Liver (tissue), 8 donors: ENCODE measurements at regions not wholly inside any gene's neighbourhood (a gene's known extent, or its start where the extent isn't known, plus 50 kb on each side); places are given as distances from the start of the nearest gene placed in this dataset.

Source experiments
- DNase-seq: peaks from one replicate; pipeline ENCODE4 v3.0.0-alpha.2; 2017; ENCODE audit warnings: low spot score
- H3K27ac ChIP-seq, 2 donors: one replicate each; pipeline ENCODE4 v1.7.0; 2013; ENCODE audit warnings: inconsistent platforms in 2 of 2, low read length in 2 of 2, control low read depth in 1 of 2, low read depth in 1 of 2, mild to moderate bottlenecking in 1 of 2
- H3K27me3 ChIP-seq, 4 donors: one replicate each; pipeline versions ENCODE4 v1.6.1 to v1.7.0; 2013; ENCODE audit warnings: low read length in 3 of 4, inconsistent platforms in 1 of 4, mild to moderate bottlenecking in 1 of 4, moderate library complexity in 1 of 4; ENCODE audit not compliant: control insufficient read depth in 4 of 4, insufficient read depth in 4 of 4
- H3K36me3 ChIP-seq, 4 donors: one replicate each; pipeline versions ENCODE4 v1.6.1 to v1.7.0; 2013; ENCODE audit warnings: low read length in 3 of 4, mild to moderate bottlenecking in 3 of 4, low read depth in 1 of 4, moderate library complexity in 1 of 4; ENCODE audit not compliant: control insufficient read depth in 4 of 4, insufficient read depth in 3 of 4
- H3K4me1 ChIP-seq, 4 donors: one replicate each; pipeline versions ENCODE4 v1.6.1 to v1.7.0; 2013; ENCODE audit warnings: low read length in 3 of 4, mild to moderate bottlenecking in 3 of 4, moderate library complexity in 1 of 4; ENCODE audit not compliant: control insufficient read depth in 4 of 4, insufficient read depth in 4 of 4
- H3K4me3 ChIP-seq, 3 donors: one replicate each; pipeline versions ENCODE4 v1.6.1 to v1.7.0; 2013; ENCODE audit warnings: low read length in 3 of 3, control low read depth in 1 of 3, low read depth in 1 of 3, mild to moderate bottlenecking in 1 of 3
- H3K9ac ChIP-seq, 2 donors: one replicate each; pipeline ENCODE4 v1.7.0; 2013; ENCODE audit warnings: low read length in 2 of 2, mild to moderate bottlenecking in 2 of 2, moderate library complexity in 2 of 2, control low read depth in 1 of 2, low read depth in 1 of 2
- H3K9me3 ChIP-seq, 4 donors: one replicate each; pipeline versions ENCODE4 v1.6.1 to v1.7.0; 2013; ENCODE audit warnings: low read length in 3 of 4; ENCODE audit not compliant: control insufficient read depth in 4 of 4
- ATF3 ChIP-seq: IDR thresholded peaks from 2 replicates; pipeline ENCODE4 v1.6.1; 2016; ENCODE audit warnings: antibody characterized with exemption
- CTCF ChIP-seq: fragments of 150-350 bp; IDR thresholded peaks from 2 replicates; pipeline ENCODE4 v1.5.1; 2017; ENCODE audit warnings: improper control_type of control experiment, low read depth, low read length; ENCODE audit not compliant: missing input control
- EGR1 ChIP-seq, 2 donors: IDR thresholded peaks; 2 replicates each; pipeline ENCODE4 v1.6.1; 2016 to 2018; ENCODE audit warnings: antibody characterized with exemption in 2 of 2, low read depth in 2 of 2
- FOXA1 ChIP-seq: IDR thresholded peaks from 2 replicates; pipeline ENCODE4 v1.6.1; 2016; ENCODE audit warnings: antibody characterized with exemption
- FOXA2 ChIP-seq: IDR thresholded peaks from 2 replicates; pipeline ENCODE4 v1.6.1; 2016; ENCODE audit warnings: antibody characterized with exemption
- GABPA ChIP-seq, 2 donors: IDR thresholded peaks in 1 of 2; conservative IDR thresholded peaks in 1 of 2; 2 replicates each; pipeline ENCODE4 v1.6.1; 2016; ENCODE audit warnings: antibody characterized with exemption in 2 of 2, mild to moderate bottlenecking in 1 of 2, moderate library complexity in 1 of 2
- HNF4A ChIP-seq, 2 donors: conservative IDR thresholded peaks; 2 replicates each; pipeline ENCODE4 v1.6.1; 2016; ENCODE audit warnings: antibody characterized with exemption in 2 of 2, mild to moderate bottlenecking in 2 of 2
- HNF4G ChIP-seq: IDR thresholded peaks from 2 replicates; pipeline ENCODE4 v1.6.1; 2016; ENCODE audit warnings: antibody characterized with exemption
- JUND ChIP-seq, 2 donors: IDR thresholded peaks; 2 replicates each; pipeline ENCODE4 v1.6.1; 2016; ENCODE audit warnings: antibody characterized with exemption in 2 of 2
- MAX ChIP-seq: IDR thresholded peaks from 2 replicates; pipeline ENCODE4 v1.6.1; 2016; ENCODE audit warnings: antibody characterized with exemption
- NR2F2 ChIP-seq: IDR thresholded peaks from 2 replicates; pipeline ENCODE4 v1.6.1; 2016; ENCODE audit warnings: antibody characterized with exemption
- RAD21 ChIP-seq, 2 donors: IDR thresholded peaks; 2 replicates each; pipeline ENCODE4 v1.6.1; 2016; ENCODE audit warnings: antibody characterized with exemption in 2 of 2, mild to moderate bottlenecking in 2 of 2
- REST ChIP-seq: IDR thresholded peaks from 2 replicates; pipeline ENCODE4 v1.6.1; 2016; ENCODE audit warnings: antibody characterized with exemption, mild to moderate bottlenecking
- RXRA ChIP-seq, 2 donors: IDR thresholded peaks; 2 replicates each; pipeline ENCODE4 v1.6.1; 2017 to 2018; ENCODE audit warnings: antibody characterized with exemption in 2 of 2, mild to moderate bottlenecking in 1 of 2
- SP1 ChIP-seq: IDR thresholded peaks from 2 replicates; pipeline ENCODE4 v1.6.1; 2018; ENCODE audit warnings: antibody characterized with exemption, mild to moderate bottlenecking
- TAF1 ChIP-seq: conservative IDR thresholded peaks from 2 replicates; pipeline ENCODE4 v1.6.1; 2016; ENCODE audit warnings: antibody characterized with exemption, mild to moderate bottlenecking
- WGBS: extraction: QIAGEN DNeasy Blood & Tissue Kit; methylation state at CpG from one replicate; pipeline ENCODE4 v1.1.7; 2013; 5-methylcytosine and 5-hydroxymethylcytosine counted together
- donor health status: healthy.
- donor health status: healthy.
- donor health status: healthy.
- donor health status: healthy.
- donor health status: healthy.

- TF ChIP-seq MAX: no peak
- no peak for TF ChIP-seq FOXA2
- TF ChIP-seq NR2F2: no peak
- no peak for TF ChIP-seq RAD21 (IDR thresholded peaks at IDR 0.05)
- TF ChIP-seq HNF4G: no peak
- H3K27ac ChIP-seq: no peak overlapping the region
- no peaks in the 10 kb centered on the region for H3K27me3 ChIP-seq
- no peak for DNase-seq
- peaks cover 0 to 3% (median 1%) of the 10 kb centered on the region in 4 donors for H3K9me3 ChIP-seq
- H3K4me3 ChIP-seq: no peak overlapping the region
- H3K9ac ChIP-seq: no peak overlapping the region
- H3K4me1 ChIP-seq: peaks cover 0 to 2% (median 0%) of the 10 kb centered on the region in 4 donors
- H3K36me3 ChIP-seq: no peaks in the 10 kb centered on the region
- 27% methylated on average over 4 of the region's 4 CpGs for WGBS
Measured at GRCh38 chr1:218785928-218786327, 387.8 kb upstream of the LYPLAL1 start.

GRCh38 chr1:218787826-218788225 is 385.9 kb upstream of the LYPLAL1 start:
- TF ChIP-seq GABPA (IDR thresholded peaks at IDR 0.05 in 1 of 2, conservative IDR thresholded peaks at IDR 0.05 in 1 of 2): no peak
- TF ChIP-seq TAF1: no peak
- no peak for TF ChIP-seq HNF4A (conservative IDR thresholded peaks at IDR 0.05)
- no peak for TF ChIP-seq SP1
- no peak for TF ChIP-seq ATF3
- TF ChIP-seq RXRA (IDR thresholded peaks at IDR 0.05): no peak
- no peak for TF ChIP-seq JUND (IDR thresholded peaks at IDR 0.05)
- no peak for TF ChIP-seq EGR1 (IDR thresholded peaks at IDR 0.05; ENCODE audit: low read depth in 2 of 2)
- no peak for TF ChIP-seq CTCF
- no peak for TF ChIP-seq REST
- no peak for TF ChIP-seq FOXA2
- TF ChIP-seq NR2F2: no peak
- TF ChIP-seq RAD21 (IDR thresholded peaks at IDR 0.05): no peak
- no peak for TF ChIP-seq FOXA1
- 74% methylated on average over 6 of the region's 6 CpGs for WGBS
- Histone ChIP-seq H3K9me3 (peaks cover 0 to 3% (median 1%) of the 10 kb centered on the region in 4 donors), H3K4me1 (peaks cover 0 to 2% (median 0%) of the 10 kb centered on the region in 4 donors), H3K9ac (no peak overlapping the region), H3K27ac (no peak overlapping the region), H3K36me3 (no peaks in the 10 kb centered on the region), H3K4me3 (no peak overlapping the region), H3K27me3 (no peaks in the 10 kb centered on the region)
- no peak for DNase-seq
